Hematopoietic multipotent progenitor cell treated with erythropoietin and hydrocortisone succinate and interleukin-3 and kit ligand, for 6 days (in vitro differentiated cells): ENCODE measurements at regions not wholly inside any gene's neighbourhood (a gene's known extent, or its start where the extent isn't known, plus 50 kb on each side); places are given as distances from the start of the nearest gene placed in this dataset.
A peak's percentile ranks its signal among the peaks of the same experiment; 100 is the strongest.

Source experiments
- DNase-seq: peaks from one replicate; pipeline ENCODE4 v3.0.0-alpha.2; 2015

DNA sequence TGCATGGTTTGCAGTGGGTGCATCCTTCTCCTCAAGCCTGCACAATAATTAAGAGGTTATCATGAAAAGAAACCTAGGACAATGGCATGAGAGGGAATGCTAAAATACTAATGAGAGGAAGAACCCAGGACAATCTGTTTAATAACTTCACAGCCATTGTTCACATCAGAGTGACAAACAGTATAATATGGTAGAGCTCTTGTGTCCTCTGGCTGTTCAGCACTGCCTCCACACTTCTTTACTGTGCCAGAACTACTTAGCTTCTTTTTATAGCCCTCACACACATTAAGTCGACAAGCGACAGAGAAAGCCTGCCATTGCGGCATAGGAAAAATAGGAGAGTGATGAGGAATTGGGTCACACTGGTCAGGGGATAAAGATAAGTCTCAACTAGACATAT lies 65.0 kb upstream of the MEIS2 start:
- no peak for DNase-seq

DNA sequence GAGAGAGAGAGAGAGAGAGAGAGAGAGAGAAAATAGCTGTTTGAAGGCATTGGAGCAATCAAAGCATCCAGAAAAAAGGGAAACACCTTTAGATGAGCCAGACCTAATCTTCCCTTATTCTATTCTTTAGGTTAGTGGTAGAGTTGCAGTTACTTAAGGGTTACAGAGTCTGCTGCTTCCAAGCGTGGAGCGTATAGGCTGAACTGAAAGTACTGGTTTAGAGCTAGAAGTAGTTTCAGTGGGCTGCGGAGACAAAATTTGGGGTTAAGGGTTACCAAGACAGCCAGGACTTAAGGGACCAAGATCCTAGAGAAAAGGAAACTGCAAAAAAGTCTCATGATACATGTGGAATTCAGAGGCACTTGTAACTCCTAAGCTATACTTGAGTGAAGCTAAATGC lies 66.1 kb upstream of the MEIS2 start:
- DNase-seq = no peak

DNA sequence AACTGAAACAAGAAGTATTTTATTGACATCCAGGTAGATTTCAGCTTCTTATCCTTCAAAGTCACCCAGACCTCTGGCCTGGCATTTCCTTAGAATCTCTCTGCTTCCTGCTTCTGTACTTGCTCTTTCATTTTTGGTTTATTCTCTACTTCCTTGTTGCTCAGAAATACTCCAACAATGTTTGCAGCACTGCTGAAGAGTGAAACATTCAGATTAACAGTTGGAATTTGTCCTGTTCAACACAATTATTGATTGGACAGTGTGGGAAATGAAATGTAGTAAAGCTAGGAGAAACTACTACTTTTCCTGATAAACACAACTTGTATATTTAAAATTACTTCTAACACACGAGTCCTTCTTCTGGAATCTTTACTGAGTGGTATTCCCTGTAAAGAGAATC lies 81.0 kb upstream of the MEIS2 start:
- DNase-seq = no peak

DNA sequence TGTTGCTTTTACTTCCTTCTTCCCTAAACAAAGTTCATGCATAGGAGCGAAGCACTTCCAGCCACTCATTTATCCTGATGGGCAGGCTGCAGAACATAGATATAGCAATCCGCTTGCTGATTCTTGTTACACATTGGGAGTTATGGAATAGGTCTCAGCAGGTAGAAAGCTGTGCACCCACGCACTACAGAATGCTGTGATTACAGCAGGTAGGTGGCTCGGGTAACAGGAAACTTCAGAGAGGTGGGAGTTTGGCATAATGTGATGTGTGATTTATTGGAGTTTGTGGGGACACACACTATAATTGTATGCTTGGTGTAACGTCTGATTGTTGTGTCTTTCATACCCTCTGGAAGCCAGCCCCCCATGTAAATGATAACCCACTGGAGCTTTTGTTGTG lies 99.2 kb upstream of the MEIS2 start:
- no peak for DNase-seq

GRCh38 chr15:37203050-37203449 lies 102.7 kb upstream of the MEIS2 start:
- no peak for DNase-seq

DNA sequence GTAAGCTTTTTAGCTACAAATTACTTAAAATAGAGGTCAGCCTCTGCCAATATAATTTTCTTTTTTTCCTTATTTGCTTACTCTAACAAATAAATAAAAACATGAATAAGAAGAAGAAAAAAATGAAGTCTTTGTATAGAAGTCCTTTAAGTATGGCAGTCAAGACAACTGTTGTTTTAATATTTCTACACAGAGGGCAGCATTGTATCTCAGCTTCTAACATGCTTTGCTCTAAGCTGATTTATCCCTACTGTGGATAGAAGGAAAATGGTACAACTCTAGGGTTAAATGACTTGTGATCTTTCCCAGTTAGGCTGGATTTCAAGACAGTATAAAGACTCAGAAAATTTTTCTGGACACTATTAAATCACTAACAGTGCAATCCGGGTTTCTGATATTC lies 104.3 kb upstream of the MEIS2 start:
- peak; percentile 2 for DNase-seq

GRCh38 chr15:37206690-37207089 lies 106.3 kb upstream of the MEIS2 start:
- no peak for DNase-seq

DNA sequence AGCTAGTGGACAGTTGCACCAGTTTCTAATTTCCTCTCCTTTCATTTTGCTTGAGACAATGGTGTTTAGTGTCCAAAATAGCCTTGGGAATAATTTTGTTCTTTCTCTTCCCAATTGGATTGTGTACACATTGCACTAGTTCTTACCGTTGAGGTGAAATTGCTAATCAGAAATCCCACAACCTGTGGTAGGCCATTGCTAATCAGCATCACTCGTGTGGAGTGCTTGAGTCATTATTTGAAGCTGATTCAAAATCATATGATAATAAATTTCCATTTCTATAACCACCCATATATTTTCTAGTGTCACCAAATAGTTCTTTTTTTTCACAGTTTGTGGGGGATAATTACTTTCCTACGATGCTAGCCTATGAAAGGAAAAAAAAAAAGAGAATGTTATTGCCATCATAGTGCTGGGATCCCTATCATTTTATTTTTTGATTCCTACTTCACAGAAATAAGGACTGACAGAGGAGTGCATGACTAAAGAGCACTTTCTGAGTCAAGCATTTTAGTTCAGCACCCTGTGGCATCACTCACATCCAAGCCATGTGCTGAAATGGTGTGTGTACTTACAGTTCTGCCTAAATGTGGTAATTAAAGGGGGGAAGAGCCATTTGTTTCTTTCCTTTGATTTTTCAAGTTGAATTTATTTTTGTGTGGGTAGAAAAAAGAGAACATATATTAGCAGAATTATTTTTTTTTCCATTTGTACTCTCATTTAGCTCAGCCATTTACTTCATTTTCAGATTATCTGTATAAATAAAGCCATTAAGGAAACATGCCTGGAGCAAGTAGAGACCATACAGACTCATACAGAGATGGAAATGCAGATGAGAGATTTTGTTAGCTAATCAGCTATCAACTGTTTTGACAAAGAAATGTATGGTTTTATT lies 108.0 kb upstream of the MEIS2 start:
- no peak for DNase-seq

DNA sequence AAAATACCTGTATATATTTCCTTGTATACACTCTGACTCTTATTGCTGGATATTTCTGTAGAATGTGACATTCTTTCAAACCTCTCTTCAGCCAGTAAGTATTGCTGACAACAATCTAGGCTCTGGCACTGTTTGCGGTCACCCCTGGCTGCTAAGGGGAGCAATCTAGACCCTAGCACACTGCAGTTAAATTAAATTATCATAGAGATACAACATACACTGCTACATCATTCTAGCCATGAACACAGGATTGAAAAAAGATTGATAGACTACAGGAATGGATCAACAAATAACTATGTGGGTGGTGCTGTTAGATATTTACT lies 108.7 kb upstream of the MEIS2 start:
- DNase-seq = no peak

DNA sequence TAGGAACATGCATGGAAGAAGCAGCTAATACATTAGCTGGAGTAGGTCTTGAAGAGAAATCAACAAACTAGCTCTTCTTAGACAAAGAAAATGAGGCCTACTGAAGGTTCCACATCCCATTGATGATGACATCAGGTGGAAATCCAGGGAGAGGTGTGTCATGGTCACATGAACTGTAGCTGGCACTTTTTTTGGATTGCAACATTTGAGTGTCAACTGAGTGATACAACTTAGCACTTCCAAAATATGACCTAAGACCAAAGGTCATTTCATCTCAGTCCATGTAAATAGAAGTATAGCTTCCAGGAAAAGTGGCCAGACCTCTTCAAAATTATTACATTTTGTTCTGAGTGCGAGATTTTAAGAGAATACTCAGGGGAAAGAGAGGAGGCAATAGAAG lies 117.2 kb upstream of the MEIS2 start:
- DNase-seq = no peak

DNA sequence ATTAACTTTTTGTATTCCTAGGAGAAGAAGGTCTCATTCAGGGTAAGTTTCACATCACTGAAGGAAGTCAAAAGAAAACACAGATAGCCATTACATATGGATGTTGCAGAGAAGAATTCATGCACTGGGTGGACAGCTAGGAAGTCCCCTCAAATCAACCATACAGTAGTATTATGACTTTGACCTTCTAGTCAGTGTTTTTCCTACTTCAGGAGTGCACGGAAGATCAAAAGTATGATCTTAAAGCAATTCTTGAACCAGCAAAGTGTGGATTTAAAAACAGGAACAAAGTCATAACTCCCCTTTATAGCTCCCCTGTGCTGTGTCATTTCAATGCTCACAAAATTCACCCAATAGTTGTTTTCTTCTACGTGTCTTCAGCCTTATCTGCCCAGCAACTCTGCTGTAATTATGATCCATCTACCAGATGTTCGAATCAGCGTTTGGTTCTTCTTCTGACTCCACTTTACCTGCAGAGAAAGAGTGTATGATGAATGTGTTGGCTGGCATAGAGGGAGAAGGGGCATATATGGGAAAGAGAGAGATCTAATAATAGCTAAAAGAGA lies 118.1 kb upstream of the MEIS2 start:
- DNase-seq = no peak

DNA sequence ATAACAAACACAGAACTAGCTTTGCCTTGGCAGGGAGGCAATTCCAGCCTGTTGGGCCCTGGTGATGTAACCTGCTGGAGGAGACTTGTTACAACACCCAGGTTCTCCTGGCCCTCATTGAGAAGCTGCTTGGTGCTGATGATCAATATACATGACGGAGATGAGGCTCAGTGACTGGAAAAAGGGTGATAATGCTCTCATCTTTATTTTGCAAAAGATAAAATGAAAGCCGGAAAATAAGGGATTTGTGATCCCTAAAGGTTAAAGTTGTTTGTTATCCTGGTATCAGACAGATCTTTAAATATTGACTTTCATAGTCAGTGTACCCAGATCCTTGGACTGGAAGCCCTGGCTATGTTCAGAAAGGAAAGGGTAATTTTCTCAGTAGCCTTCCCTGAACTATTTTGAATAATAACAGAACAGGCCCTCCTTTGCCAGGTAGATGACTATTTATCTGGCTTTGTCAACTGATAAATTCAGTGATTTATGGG lies 118.9 kb upstream of the MEIS2 start:
- DNase-seq = no peak

- no peak for DNase-seq
Observed at GRCh38 chr15:37220949-37221670, 120.8 kb upstream of the MEIS2 start.

- no peak for DNase-seq
Observed at GRCh38 chr15:37221671-37222145, 121.4 kb upstream of the MEIS2 start.

GRCh38 chr15:37223089-37223488 lies 122.7 kb upstream of the MEIS2 start:
- no peak for DNase-seq

GRCh38 chr15:37229855-37230619 lies 129.7 kb upstream of the MEIS2 start:
- DNase-seq = no peak

- DNase-seq = no peak
Observed at GRCh38 chr15:37245358-37245757, 145.0 kb upstream of the MEIS2 start.

DNA sequence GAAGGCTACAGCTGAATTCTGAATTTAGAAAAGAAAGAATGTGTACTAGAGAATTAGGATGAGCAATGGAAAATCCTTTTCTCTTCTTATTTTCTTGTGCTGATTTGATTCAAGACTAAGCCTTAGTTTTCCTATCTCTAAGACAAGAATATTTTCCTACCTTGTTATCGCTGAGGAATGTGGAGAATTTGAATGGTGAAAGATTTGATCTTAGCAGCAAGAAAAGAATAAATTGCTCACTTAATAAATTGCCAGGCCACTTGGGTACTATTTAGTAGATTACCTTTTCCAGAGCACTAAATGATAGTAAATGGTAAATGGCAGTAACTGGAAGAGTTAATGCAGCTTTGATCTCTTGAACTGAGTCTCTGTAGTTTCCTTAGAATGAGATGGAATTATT lies 145.7 kb upstream of the MEIS2 start:
- DNase-seq = no peak

GRCh38 chr15:37246856-37247255 lies 146.5 kb upstream of the MEIS2 start:
- no peak for DNase-seq

- DNase-seq = no peak
Observed at GRCh38 chr15:37249249-37249648, 148.9 kb upstream of the MEIS2 start.

DNA sequence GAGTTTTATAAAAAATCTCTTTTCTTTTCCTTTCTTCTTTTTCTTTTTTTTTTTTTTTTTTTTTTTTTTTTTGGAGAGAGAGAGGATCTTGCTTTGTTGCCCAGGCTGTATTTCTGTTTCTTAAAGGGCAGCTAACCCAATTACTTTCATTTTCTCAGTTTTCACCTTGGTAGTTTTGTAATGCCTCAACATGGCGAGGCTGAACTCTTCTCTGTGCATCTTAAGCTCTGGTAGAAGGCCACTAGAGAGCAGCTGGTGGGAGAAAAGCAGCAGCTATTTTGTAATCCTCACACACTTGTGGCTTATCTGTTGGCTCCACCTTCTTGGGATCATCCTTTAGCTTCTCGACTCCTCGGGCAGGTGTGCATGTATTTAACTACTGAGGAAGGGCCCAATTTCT lies 152.2 kb upstream of the MEIS2 start:
- no peak for DNase-seq

GRCh38 chr15:37253877-37254276 lies 153.5 kb upstream of the MEIS2 start:
- DNase-seq = no peak

- DNase-seq = no peak
Observed at GRCh38 chr15:37260255-37260654, 159.9 kb upstream of the MEIS2 start.
